HepG2 (cell line): ENCODE measurements at regions not wholly inside any gene's neighbourhood (a gene's known extent, or its start where the extent isn't known, plus 50 kb on each side); places are given as distances from the start of the nearest gene placed in this dataset.

Experiments
- ATAC-seq: fragments of 200-7000 bp; cut with Tn5 transposase; 3 replicates; pipeline ENCODE4 v1.9.1; 2020; ENCODE audit warnings: mild to moderate bottlenecking, moderate library complexity
- BruUV-seq: library from RNA; stranded (reverse); fragments of 400-500 nt; replicated peaks from 2 replicates; lab custom pipeline; 2021; lab: Mats Ljungman, UMichigan
- CTCF ChIA-PET: fragments of 300-600 bp; formaldehyde crosslinking; extraction: SDS; loops from one replicate; lab custom pipeline; 2021; ENCODE audit warnings: low total read pairs, inconsistent platforms, low intra/inter-chr PET ratio; lab: Yijun Ruan, JAX
- POLR2A ChIA-PET: fragments of 350-600 bp; sonication (Branson Sonifier 250); formaldehyde crosslinking; loops from one replicate; lab custom pipeline; 2020; ENCODE audit warnings: antibody characterized with exemption, inconsistent platforms; lab: Yijun Ruan, JAX
- DNase-seq: peaks from one replicate; pipeline ENCODE4 v3.0.0-alpha.2; 2015; ENCODE audit warnings: low spot score
- FAIRE-seq: peaks from 3 replicates; lab custom pipeline; 2011; peaks lifted over from hg19 to GRCh38; lab: Jason Lieb, UNC
- H2AFZ ChIP-seq: one replicate; pipeline ENCODE4 v1.6.1; 2011; ENCODE audit warnings: low read length, inconsistent platforms
- H3K27ac ChIP-seq: fragments of 300-600 bp; 3 replicates; pipeline ENCODE4 v1.8.0; 2011; ENCODE audit warnings: mixed run types, mild to moderate bottlenecking, mixed read lengths, low read length, inconsistent platforms; ENCODE audit not compliant: insufficient read depth; ENCODE audit errors: extremely low read length
- H3K27me3 ChIP-seq, 2 experiments: fragments of 200-600 bp in 1 of 2; 2 replicates in 1 of 2; 3 replicates in 1 of 2; pipeline versions ENCODE4 v1.6.0 to v1.8.0; 2011; ENCODE audit warnings: low read length in 2 of 2, mild to moderate bottlenecking in 2 of 2, moderate library complexity in 2 of 2, inconsistent platforms in 1 of 2; ENCODE audit not compliant: insufficient read depth in 2 of 2, control insufficient read depth in 1 of 2
- H3K36me3 ChIP-seq, 2 experiments: fragments of 200-600 bp in 1 of 2; replicated peaks in 1 of 2; 2 replicates in 1 of 2; 3 replicates in 1 of 2; pipeline versions ENCODE4 v1.5.1 to v1.8.0; 2011; ENCODE audit warnings: low read length in 2 of 2, inconsistent platforms in 1 of 2; ENCODE audit not compliant: insufficient read depth in 2 of 2, control insufficient read depth in 1 of 2
- H3K4me1 ChIP-seq: 2 replicates; pipeline ENCODE4 v1.5.1; 2012; ENCODE audit warnings: low read length, inconsistent platforms; ENCODE audit not compliant: insufficient read depth
- H3K4me2 ChIP-seq: 2 replicates; pipeline ENCODE4 v1.6.0; 2011; ENCODE audit warnings: low read depth, low read length, inconsistent platforms
- H3K4me3 ChIP-seq, 3 experiments: fragments of 200-600 bp in 1 of 3; sonication (generic), shearing (Covaris generic) in 1 of 3; replicated peaks in 1 of 3; 2 replicates each; pipeline ENCODE4 v1.5.1; 2011 to 2016; ENCODE audit warnings: low read length in 3 of 3, inconsistent platforms in 2 of 3, low read depth in 2 of 3, mild to moderate bottlenecking in 2 of 3, control low read depth in 1 of 3, mixed read lengths in 1 of 3; ENCODE audit not compliant: insufficient read depth in 1 of 3
- H3K79me2 ChIP-seq: one replicate; pipeline ENCODE4 v1.6.1; 2011; ENCODE audit warnings: low read length, inconsistent platforms; ENCODE audit not compliant: insufficient read depth
- H3K9ac ChIP-seq: 2 replicates; pipeline ENCODE4 v1.6.0; 2011; ENCODE audit warnings: mild to moderate bottlenecking, low read depth, low read length, inconsistent platforms; ENCODE audit not compliant: insufficient read depth
- H3K9me3 ChIP-seq: 2 replicates; pipeline ENCODE4 v1.5.1; 2012; ENCODE audit warnings: mild to moderate bottlenecking, low read length
- H4K20me1 ChIP-seq: 2 replicates; pipeline ENCODE4 v1.6.0; 2011; ENCODE audit warnings: inconsistent platforms, mild to moderate bottlenecking, low read length, moderate library complexity; ENCODE audit not compliant: insufficient read depth
- JDP2 ChIP-seq: sonication (generic); formaldehyde crosslinking; IDR thresholded peaks from 2 replicates; pipeline ENCODE4 v1.8.1; 2022; ENCODE audit warnings: missing genetic modification reagents, borderline replicate concordance
- KDM3A ChIP-seq: IDR thresholded peaks from 2 replicates; pipeline ENCODE4 v1.6.1; 2018; ENCODE audit warnings: low read depth, missing compliant biosample characterization
- LRRFIP1 ChIP-seq: sonication (generic); formaldehyde crosslinking; conservative IDR thresholded peaks from 2 replicates; pipeline ENCODE4 v1.4.0; 2020; ENCODE audit warnings: missing genetic modification reagents
- ZFP82 ChIP-seq: sonication (generic); formaldehyde crosslinking; IDR thresholded peaks from 2 replicates; pipeline ENCODE4 v1.5.1; 2020; ENCODE audit warnings: mild to moderate bottlenecking, missing genetic modification reagents, borderline replicate concordance
- ZNF326 ChIP-seq: sonication (generic); formaldehyde crosslinking; IDR thresholded peaks from 2 replicates; pipeline ENCODE4 v1.4.0; 2020; ENCODE audit warnings: missing genetic modification reagents, borderline replicate concordance
- ZNF343 ChIP-seq: sonication (generic); formaldehyde crosslinking; IDR thresholded peaks from 2 replicates; pipeline ENCODE4 v1.4.0; 2020; ENCODE audit warnings: mild to moderate bottlenecking, missing genetic modification reagents
- ZNF784 ChIP-seq: sonication (generic); formaldehyde crosslinking; IDR thresholded peaks from 2 replicates; pipeline ENCODE4 v1.5.1; 2020; ENCODE audit warnings: missing genetic modification reagents, mild to moderate bottlenecking, borderline replicate concordance
- WGBS: methylation state at CpG from one replicate; pipeline ENCODE4 v1.1.6; 2017; ENCODE audit warnings: low lambda C conversion rate; 5-methylcytosine and 5-hydroxymethylcytosine counted together
- in situ Hi-C: cut with HindIII; loops from 2 replicates; pipeline ENCODE4 v1.10.0; 2017; ENCODE audit warnings: low pct_unique_long_range_greater_than_20kb; ENCODE audit not compliant: extremely low pct_ligation_motif_present
- intact Hi-C: fragments of 100-400 bp; cut with micrococcal nuclease; formaldehyde crosslinking; loops from one replicate; pipeline ENCODE4 v1.10.0; 2022; ENCODE audit not compliant: unreplicated experiment

GRCh38 chr18:1394426-1394825 is 489.8 kb downstream of the ADCYAP1 start:
- ATAC-seq, result no peak
- Histone ChIP-seq H3K4me1 (peaks cover 23% of the 10 kb centered on the region), H4K20me1 (no peaks in the 10 kb centered on the region), H2AFZ (no peak overlapping the region), H3K9me3 (no peaks in the 10 kb centered on the region), H3K27me3 (no peaks in the 10 kb centered on the region), H3K36me3 (no peaks in the 10 kb centered on the region), H3K4me2 (no peak overlapping the region), H3K79me2 (no peaks in the 10 kb centered on the region), H3K27ac (no peak overlapping the region), H3K4me3 (no peak overlapping the region), H3K9ac (no peak overlapping the region)
- CTCF ChIA-PET, result no interaction called here
- 17% methylated on average over 1 of the region's 1 CpG for WGBS
- no peak for TF ChIP-seq KDM3A
- TF ChIP-seq ZNF326 (CRISPR knock-in tag), result no peak
- no peak for TF ChIP-seq LRRFIP1 (CRISPR knock-in tag)
- intact Hi-C loops (no loop called here), in situ Hi-C loops (no loop called here)
- DNase-seq, result no peak
- POLR2A ChIA-PET, result no interaction called here
- no TSS peak for BruUV-seq
- no peak for FAIRE-seq

- no peaks in the 10 kb centered on the region for H3K36me3 ChIP-seq
- H3K9me3 ChIP-seq, result no peaks in the 10 kb centered on the region
- 42% methylated on average over 5 of the region's 5 CpGs for WGBS
- FAIRE-seq (no peak), DNase-seq (no peak), ATAC-seq (no peak)
- in situ Hi-C loops, result no loop called here
- BruUV-seq, result no TSS peak
- ChIA-PET POLR2A (no interaction called here), CTCF (no interaction called here)
- intact Hi-C loops, result no loop called here
- no peak overlapping the region for H2AFZ ChIP-seq
- H3K79me2 ChIP-seq, result no peaks in the 10 kb centered on the region
- H3K4me1 ChIP-seq, result peaks cover 23% of the 10 kb centered on the region
- TF ChIP-seq ZNF343 (no peak), ZFP82 (CRISPR knock-in tag) (no peak), ZNF784 (CRISPR knock-in tag) (no peak), JDP2 (CRISPR knock-in tag) (no peak)
- no peak overlapping the region for H3K4me2 ChIP-seq
- H4K20me1 ChIP-seq, result no peaks in the 10 kb centered on the region
- no peak overlapping the region for H3K9ac ChIP-seq
- no peak overlapping the region for H3K4me3 ChIP-seq
- H3K27ac ChIP-seq, result no peak overlapping the region
- H3K27me3 ChIP-seq, result no peaks in the 10 kb centered on the region
Observed at GRCh38 chr18:1394966-1395365, 490.3 kb downstream of the ADCYAP1 start.
